Heart left ventricle (tissue), 13 donors: ENCODE measurements at regions not wholly inside any gene's neighbourhood (a gene's known extent, or its start where the extent isn't known, plus 50 kb on each side); places are given as distances from the start of the nearest gene placed in this dataset.

Experiments used
- POLR2A ChIP-seq, 2 donors: fragments of 450-650 bp; IDR thresholded peaks; one replicate each; pipeline ENCODE4 v1.6.1; 2017; ENCODE audit warnings: antibody characterized with exemption in 2 of 2, mild to moderate bottlenecking in 2 of 2, moderate library complexity in 2 of 2
- TF ChIP-seq, protein P1 (sequence below), 12 donors: fragments of 200-600 bp; sonication (generic) in 4 of 12; IDR thresholded peaks; one replicate each; pipeline versions ENCODE4 v1.5.0 to v1.8.0; 2018 to 2022; ENCODE audit warnings: antibody characterized with exemption in 12 of 12, mild to moderate bottlenecking in 5 of 12
- donor health status: ischemic (EF 13 %, LVEDD 7.1; RV severe dilation, severe dysfunction).
- donor health status: DM: no; HTN: yes; CAD: no.
- donor health status: DM: no; HTN: no; CAD: no.
- donor health status: ischemic (EF 25% LVEDD 6.9; RV normal size, moderate dysfunction).
- donor health status: ischemic (EF 25% LVEDD 5.7; RV mildly dilated, moderate dysfunction).
- donor health status: ischemic (EF 35%, LVEDD 5.7; RV mildly dilated, moderate dysfunction).
- donor health status: nonischemic (EF 11% LVEDD 7.7; RV severe dilation, severe dysfunction).
- donor health status: DM: yes; HTN: yes; CAD: no.
- donor health status: PGD.
- donor health status: ischemic (EF 29% LVEDD 5.4; RV normal size, mild dysfunction).
- donor health status: nonischemic (EF 23%, LVEDD 6.1; RV moderate dilation, normal function).

- TF ChIP-seq, protein P1, sequence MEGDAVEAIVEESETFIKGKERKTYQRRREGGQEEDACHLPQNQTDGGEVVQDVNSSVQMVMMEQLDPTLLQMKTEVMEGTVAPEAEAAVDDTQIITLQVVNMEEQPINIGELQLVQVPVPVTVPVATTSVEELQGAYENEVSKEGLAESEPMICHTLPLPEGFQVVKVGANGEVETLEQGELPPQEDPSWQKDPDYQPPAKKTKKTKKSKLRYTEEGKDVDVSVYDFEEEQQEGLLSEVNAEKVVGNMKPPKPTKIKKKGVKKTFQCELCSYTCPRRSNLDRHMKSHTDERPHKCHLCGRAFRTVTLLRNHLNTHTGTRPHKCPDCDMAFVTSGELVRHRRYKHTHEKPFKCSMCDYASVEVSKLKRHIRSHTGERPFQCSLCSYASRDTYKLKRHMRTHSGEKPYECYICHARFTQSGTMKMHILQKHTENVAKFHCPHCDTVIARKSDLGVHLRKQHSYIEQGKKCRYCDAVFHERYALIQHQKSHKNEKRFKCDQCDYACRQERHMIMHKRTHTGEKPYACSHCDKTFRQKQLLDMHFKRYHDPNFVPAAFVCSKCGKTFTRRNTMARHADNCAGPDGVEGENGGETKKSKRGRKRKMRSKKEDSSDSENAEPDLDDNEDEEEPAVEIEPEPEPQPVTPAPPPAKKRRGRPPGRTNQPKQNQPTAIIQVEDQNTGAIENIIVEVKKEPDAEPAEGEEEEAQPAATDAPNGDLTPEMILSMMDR (IDR thresholded peaks at IDR 0.05), result no peak
- TF ChIP-seq POLR2A (IDR thresholded peaks at IDR 0.05), result no peak
Measured at GRCh38 chr1:181930187-181930586, 131.3 kb downstream of the ZNF648 start.
